ENCODE measurements at regions not wholly inside any gene's neighbourhood (a gene's known extent, or its start where the extent isn't known, plus 50 kb on each side); places are given as distances from the start of the nearest gene placed in this dataset.

DNA sequence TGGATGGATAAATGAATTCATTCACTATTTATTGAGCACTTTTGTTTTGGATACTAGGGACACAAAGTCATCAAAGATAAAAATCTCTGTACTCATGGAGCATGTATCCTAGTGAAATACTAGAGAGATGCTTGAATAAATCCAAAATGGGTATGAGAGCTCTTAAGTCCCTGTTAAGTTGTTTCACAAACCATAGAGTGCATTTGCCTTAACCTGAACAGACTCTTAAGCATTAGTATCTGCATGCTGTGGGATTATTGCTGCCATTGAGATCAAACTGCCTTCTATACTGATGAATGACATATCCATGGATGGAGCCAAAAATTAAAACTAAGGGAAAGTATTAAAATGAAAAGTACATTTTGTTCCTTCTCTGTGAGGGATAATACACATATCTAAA lies 206.5 kb upstream of the KRR1 start:
- ATAC-seq (ENCODE audit: low read depth) (no peak), DNase-seq (no peak)
- Histone ChIP-seq H3K27me3 (ENCODE audit: control insufficient read depth, insufficient read depth, low read length) (no peaks in the 10 kb centered on the region), H3K14ac (replicated peaks; ENCODE audit: low read depth, low read length) (no peak overlapping the region), H4K20me1 (ENCODE audit: insufficient read depth, low read length) (no peaks in the 10 kb centered on the region), H3K9ac (ENCODE audit: low read depth, low read length) (no peak overlapping the region), H2BK15ac (ENCODE audit: low read depth, low read length) (0 out of 3 replicates have a peak overlapping the region, but pooled peaks have one; percentile 10), H3K4me2 (ENCODE audit: low read depth, low read length) (no peak overlapping the region), H3K79me1 (ENCODE audit: low read depth in 1 of 2, low read length in 2 of 2) (no peaks in the 10 kb centered on the region), H3K36me3 (ENCODE audit: control insufficient read depth, insufficient read depth, low read length) (no peaks in the 10 kb centered on the region), H3K18ac (ENCODE audit: low read depth, low read length) (no peak overlapping the region), H3K4me1 (ENCODE audit: control insufficient read depth, insufficient read depth, low read length) (peaks cover 14% of the 10 kb centered on the region), H3K4ac (ENCODE audit: low read depth, low read length) (no peak overlapping the region), H2AK9ac (replicated peaks; ENCODE audit: low read depth, low read length, poor library complexity) (no peak overlapping the region), H2BK20ac (ENCODE audit: low read depth, low read length) (no peak overlapping the region), H3K4me3 (ENCODE audit: insufficient read depth, low read depth, low read length) (no peak overlapping the region), H3K56ac (ENCODE audit: extremely low read depth, insufficient read depth, low read length) (no peak overlapping the region), H3K9me1 (ENCODE audit: insufficient read depth, low read length) (peaks cover 5% of the 10 kb centered on the region), H3K9me3 (ENCODE audit: control insufficient read depth, insufficient read depth, low read length) (no peaks in the 10 kb centered on the region), H4K91ac (ENCODE audit: insufficient read depth, low read depth, low read length) (no peak overlapping the region), H4K5ac (ENCODE audit: low read depth, low read length) (no peak overlapping the region), H4K8ac (ENCODE audit: low read depth in 2 of 2, low read length in 2 of 2) (no peak overlapping the region), H2BK120ac (ENCODE audit: low read depth, low read length) (no peak overlapping the region), H2AFZ (replicated peaks; ENCODE audit: low read length, poor library complexity) (no peak overlapping the region), H2AK5ac (ENCODE audit: low read depth, low read length) (no peak overlapping the region), H3K27ac (ENCODE audit: insufficient read depth, low read length) (no peak overlapping the region), H2BK5ac (ENCODE audit: low read depth, low read length, poor library complexity, severe bottlenecking) (no peak overlapping the region), H3K23ac (ENCODE audit: low read depth, low read length) (no peak overlapping the region)
- in situ Hi-C loops (cut with MboI; ENCODE audit: low sequenced_read_pairs), result no loop called here
- dilution Hi-C loops (cut with HindIII; ENCODE audit: low sequenced_read_pairs, unreplicated experiment), result no loop called here
- POLR2A ChIA-PET (ENCODE audit: unreplicated experiment), result no interaction called here
- CTCF ChIA-PET, result no interaction called here
- BruUV-seq (replicated peaks), result no TSS peak
- intact Hi-C loops (cut with micrococcal nuclease), result no loop called here
- TF ChIP-seq BHLHE40 (IDR thresholded peaks at IDR 0.05; ENCODE audit: low read depth, low read length) (no peak), FOS (IDR thresholded peaks at IDR 0.05; ENCODE audit: low read depth, low read length) (no peak)
- TF ChIP-seq, protein P1, sequence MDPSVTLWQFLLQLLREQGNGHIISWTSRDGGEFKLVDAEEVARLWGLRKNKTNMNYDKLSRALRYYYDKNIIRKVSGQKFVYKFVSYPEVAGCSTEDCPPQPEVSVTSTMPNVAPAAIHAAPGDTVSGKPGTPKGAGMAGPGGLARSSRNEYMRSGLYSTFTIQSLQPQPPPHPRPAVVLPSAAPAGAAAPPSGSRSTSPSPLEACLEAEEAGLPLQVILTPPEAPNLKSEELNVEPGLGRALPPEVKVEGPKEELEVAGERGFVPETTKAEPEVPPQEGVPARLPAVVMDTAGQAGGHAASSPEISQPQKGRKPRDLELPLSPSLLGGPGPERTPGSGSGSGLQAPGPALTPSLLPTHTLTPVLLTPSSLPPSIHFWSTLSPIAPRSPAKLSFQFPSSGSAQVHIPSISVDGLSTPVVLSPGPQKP (IDR thresholded peaks at IDR 0.05; ENCODE audit: borderline replicate concordance, low read depth, low read length), result no peak
